ENCODE measurements at regions not wholly inside any gene's neighbourhood (a gene's known extent, or its start where the extent isn't known, plus 50 kb on each side); places are given as distances from the start of the nearest gene placed in this dataset.

- TF ChIP-seq, protein P1, sequence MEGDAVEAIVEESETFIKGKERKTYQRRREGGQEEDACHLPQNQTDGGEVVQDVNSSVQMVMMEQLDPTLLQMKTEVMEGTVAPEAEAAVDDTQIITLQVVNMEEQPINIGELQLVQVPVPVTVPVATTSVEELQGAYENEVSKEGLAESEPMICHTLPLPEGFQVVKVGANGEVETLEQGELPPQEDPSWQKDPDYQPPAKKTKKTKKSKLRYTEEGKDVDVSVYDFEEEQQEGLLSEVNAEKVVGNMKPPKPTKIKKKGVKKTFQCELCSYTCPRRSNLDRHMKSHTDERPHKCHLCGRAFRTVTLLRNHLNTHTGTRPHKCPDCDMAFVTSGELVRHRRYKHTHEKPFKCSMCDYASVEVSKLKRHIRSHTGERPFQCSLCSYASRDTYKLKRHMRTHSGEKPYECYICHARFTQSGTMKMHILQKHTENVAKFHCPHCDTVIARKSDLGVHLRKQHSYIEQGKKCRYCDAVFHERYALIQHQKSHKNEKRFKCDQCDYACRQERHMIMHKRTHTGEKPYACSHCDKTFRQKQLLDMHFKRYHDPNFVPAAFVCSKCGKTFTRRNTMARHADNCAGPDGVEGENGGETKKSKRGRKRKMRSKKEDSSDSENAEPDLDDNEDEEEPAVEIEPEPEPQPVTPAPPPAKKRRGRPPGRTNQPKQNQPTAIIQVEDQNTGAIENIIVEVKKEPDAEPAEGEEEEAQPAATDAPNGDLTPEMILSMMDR (IDR thresholded peaks at IDR 0.05): no peak
- TF ChIP-seq POLR2A (IDR thresholded peaks at IDR 0.05): no peak
Measured at GRCh38 chr17:71166311-71166710, 954.5 kb upstream of the SOX9 start.
